HCT116 (cell line): ENCODE measurements at regions not wholly inside any gene's neighbourhood (a gene's known extent, or its start where the extent isn't known, plus 50 kb on each side); places are given as distances from the start of the nearest gene placed in this dataset.

Source experiments
- CTCF ChIP-seq, 3 experiments: fragments of 200-600 bp in 1 of 3; sonication (generic) in 1 of 3; IDR thresholded peaks in 2 of 3; conservative IDR thresholded peaks in 1 of 3; 2 replicates each; pipeline ENCODE4 v1.5.1; 2012 to 2017; ENCODE audit warnings: low read depth in 2 of 3, low read length in 2 of 3, antibody characterized with exemption in 1 of 3, borderline replicate concordance in 1 of 3, control low read depth in 1 of 3, mild to moderate bottlenecking in 1 of 3, mixed read lengths in 1 of 3, mixed run types in 1 of 3, moderate library complexity in 1 of 3; ENCODE audit not compliant: insufficient read depth in 1 of 3
- POLR2A ChIP-seq: IDR thresholded peaks from 2 replicates; pipeline ENCODE4 v1.7.0; 2011; ENCODE audit warnings: borderline replicate concordance; ENCODE audit not compliant: insufficient read depth, insufficient read length; ENCODE audit errors: extremely low read depth
- REST ChIP-seq: IDR thresholded peaks from 2 replicates; pipeline ENCODE4 v1.6.1; 2012; ENCODE audit warnings: low read depth
- YY1 ChIP-seq: IDR thresholded peaks from 2 replicates; pipeline ENCODE4 v1.6.1; 2011; ENCODE audit warnings: low read length, low read depth, moderate library complexity, mild to moderate bottlenecking; ENCODE audit not compliant: insufficient replicate concordance; ENCODE audit errors: extremely low read depth
- ZNF274 ChIP-seq: fragments of 200-500 bp; sonication (Bioruptor generic); IDR thresholded peaks from 2 replicates; pipeline ENCODE4 v1.6.1; 2014; ENCODE audit warnings: mild to moderate bottlenecking, low read depth, low read length, inconsistent platforms

GRCh38 chr3:110544730-110545129 lies 526.9 kb upstream of the NECTIN3 start:
- no peak for TF ChIP-seq CTCF (IDR thresholded peaks at IDR 0.05 in 2 of 3, conservative IDR thresholded peaks at IDR 0.05 in 1 of 3; ENCODE audit: borderline replicate concordance in 1 of 3, insufficient read depth in 1 of 3, low read depth in 2 of 3, low read length in 2 of 3)
- TF ChIP-seq POLR2A: no peak
- TF ChIP-seq REST: no peak
- no peak for TF ChIP-seq YY1
- no peak for TF ChIP-seq ZNF274
